ENCODE measurements at regions not wholly inside any gene's neighbourhood (a gene's known extent, or its start where the extent isn't known, plus 50 kb on each side); places are given as distances from the start of the nearest gene placed in this dataset.

DNA sequence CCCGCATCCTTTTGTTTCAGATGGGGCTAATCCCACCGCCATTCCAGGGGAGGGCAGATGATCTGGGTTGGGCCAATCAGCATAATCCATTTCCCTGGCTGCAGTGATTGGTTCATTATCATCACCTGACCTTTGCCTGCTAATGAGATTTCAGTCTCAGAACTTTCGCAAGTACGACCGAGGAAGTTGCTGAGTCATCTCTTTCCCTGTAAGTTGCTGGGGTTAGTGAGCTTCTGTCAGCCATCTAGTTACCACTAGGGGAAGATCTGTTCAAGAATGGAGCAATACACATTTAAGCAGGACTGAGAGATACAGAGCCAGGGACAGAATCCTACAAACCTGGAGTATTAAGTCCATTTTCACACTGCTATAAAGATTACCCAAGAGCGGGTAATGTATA is 65.3 kb upstream of the NUDT7 start:
- TF ChIP-seq NFIC (IDR thresholded peaks at IDR 0.05) (no peak), CREB1 (IDR thresholded peaks at IDR 0.05; ENCODE audit: low read depth) (no peak)
- TF ChIP-seq, protein P1, sequence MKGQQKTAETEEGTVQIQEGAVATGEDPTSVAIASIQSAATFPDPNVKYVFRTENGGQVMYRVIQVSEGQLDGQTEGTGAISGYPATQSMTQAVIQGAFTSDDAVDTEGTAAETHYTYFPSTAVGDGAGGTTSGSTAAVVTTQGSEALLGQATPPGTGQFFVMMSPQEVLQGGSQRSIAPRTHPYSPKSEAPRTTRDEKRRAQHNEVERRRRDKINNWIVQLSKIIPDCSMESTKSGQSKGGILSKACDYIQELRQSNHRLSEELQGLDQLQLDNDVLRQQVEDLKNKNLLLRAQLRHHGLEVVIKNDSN (IDR thresholded peaks at IDR 0.05) = peak; percentile 33; the same call in 1 of the 2 replicates

DNA sequence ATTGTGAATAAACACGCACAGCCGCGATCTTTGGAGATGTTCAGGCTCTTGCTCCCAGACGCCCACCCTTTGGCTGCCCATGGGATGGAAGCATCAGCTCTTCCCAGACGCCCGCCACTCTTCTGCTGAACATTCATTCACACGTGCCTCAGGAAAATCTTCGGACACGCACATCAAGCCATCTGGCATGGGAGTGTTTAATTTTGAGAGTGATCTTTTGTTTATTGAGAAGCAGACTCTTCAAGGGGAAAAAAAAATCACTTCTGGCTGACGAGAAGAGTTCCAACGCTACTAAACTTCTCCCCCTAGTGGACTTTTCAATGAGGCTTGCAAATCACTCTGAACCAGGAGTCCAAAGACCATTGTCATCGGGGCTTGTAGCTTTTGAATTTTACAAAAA is 62.0 kb upstream of the NUDT7 start:
- TF ChIP-seq CEBPB (IDR thresholded peaks at IDR 0.05) = no peak
- no peak for TF ChIP-seq TCF12 (IDR thresholded peaks at IDR 0.05; ENCODE audit: low read depth)
- no peak for TF ChIP-seq EP300 (IDR thresholded peaks at IDR 0.05; ENCODE audit: borderline replicate concordance)
- TF ChIP-seq RAD21 (IDR thresholded peaks at IDR 0.05; ENCODE audit: low read depth) = peak; percentile 54

DNA sequence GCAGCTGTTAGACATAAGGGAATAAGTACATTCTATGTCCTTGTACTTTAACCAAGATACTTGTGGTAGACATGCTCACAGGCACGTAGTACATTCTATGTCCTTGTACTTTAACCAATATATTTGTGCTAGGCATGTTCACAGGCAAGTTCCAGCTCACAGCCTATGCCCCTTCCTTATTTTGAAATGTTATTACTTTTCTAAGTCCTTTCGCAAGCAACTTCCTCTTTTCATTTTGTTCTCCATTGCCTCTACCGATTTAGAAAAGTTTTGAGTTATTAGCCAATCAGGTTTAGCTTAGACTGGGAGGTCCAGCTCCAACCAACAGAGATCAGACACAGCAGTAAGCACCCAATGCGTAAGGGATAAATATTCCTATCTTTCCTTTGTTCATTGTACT is 60.1 kb upstream of the NUDT7 start:
- no peak for TF ChIP-seq TCF12 (IDR thresholded peaks at IDR 0.05; ENCODE audit: low read depth)
- TF ChIP-seq, protein P2, sequence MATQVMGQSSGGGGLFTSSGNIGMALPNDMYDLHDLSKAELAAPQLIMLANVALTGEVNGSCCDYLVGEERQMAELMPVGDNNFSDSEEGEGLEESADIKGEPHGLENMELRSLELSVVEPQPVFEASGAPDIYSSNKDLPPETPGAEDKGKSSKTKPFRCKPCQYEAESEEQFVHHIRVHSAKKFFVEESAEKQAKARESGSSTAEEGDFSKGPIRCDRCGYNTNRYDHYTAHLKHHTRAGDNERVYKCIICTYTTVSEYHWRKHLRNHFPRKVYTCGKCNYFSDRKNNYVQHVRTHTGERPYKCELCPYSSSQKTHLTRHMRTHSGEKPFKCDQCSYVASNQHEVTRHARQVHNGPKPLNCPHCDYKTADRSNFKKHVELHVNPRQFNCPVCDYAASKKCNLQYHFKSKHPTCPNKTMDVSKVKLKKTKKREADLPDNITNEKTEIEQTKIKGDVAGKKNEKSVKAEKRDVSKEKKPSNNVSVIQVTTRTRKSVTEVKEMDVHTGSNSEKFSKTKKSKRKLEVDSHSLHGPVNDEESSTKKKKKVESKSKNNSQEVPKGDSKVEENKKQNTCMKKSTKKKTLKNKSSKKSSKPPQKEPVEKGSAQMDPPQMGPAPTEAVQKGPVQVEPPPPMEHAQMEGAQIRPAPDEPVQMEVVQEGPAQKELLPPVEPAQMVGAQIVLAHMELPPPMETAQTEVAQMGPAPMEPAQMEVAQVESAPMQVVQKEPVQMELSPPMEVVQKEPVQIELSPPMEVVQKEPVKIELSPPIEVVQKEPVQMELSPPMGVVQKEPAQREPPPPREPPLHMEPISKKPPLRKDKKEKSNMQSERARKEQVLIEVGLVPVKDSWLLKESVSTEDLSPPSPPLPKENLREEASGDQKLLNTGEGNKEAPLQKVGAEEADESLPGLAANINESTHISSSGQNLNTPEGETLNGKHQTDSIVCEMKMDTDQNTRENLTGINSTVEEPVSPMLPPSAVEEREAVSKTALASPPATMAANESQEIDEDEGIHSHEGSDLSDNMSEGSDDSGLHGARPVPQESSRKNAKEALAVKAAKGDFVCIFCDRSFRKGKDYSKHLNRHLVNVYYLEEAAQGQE (IDR thresholded peaks at IDR 0.05; ENCODE audit: low read depth) = no peak
- no peak for TF ChIP-seq FOXM1 (IDR thresholded peaks at IDR 0.05; ENCODE audit: borderline replicate concordance, low read depth)
- no peak for TF ChIP-seq CEBPB (IDR thresholded peaks at IDR 0.05)
- TF ChIP-seq YY1 (IDR thresholded peaks at IDR 0.05; ENCODE audit: low read depth) = no peak
- no peak for TF ChIP-seq CREB1 (IDR thresholded peaks at IDR 0.05; ENCODE audit: low read depth)
- TF ChIP-seq TAF1 (IDR thresholded peaks at IDR 0.05; ENCODE audit: low read depth) = no peak
- no peak for TF ChIP-seq EGR1 (IDR thresholded peaks at IDR 0.05)
- no peak for TF ChIP-seq TEAD4 (IDR thresholded peaks at IDR 0.05)
- TF ChIP-seq, protein P3, sequence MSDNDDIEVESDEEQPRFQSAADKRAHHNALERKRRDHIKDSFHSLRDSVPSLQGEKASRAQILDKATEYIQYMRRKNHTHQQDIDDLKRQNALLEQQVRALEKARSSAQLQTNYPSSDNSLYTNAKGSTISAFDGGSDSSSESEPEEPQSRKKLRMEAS (IDR thresholded peaks at IDR 0.05) = no peak
- no peak for TF ChIP-seq NFIC (IDR thresholded peaks at IDR 0.05)
- no peak for TF ChIP-seq RAD21 (IDR thresholded peaks at IDR 0.05; ENCODE audit: low read depth)
- TF ChIP-seq ZBTB7A (IDR thresholded peaks at IDR 0.05; ENCODE audit: low read depth) = no peak
- no peak for TF ChIP-seq EP300 (IDR thresholded peaks at IDR 0.05; ENCODE audit: borderline replicate concordance)
- TF ChIP-seq, protein P1 (IDR thresholded peaks at IDR 0.05) = no peak

DNA sequence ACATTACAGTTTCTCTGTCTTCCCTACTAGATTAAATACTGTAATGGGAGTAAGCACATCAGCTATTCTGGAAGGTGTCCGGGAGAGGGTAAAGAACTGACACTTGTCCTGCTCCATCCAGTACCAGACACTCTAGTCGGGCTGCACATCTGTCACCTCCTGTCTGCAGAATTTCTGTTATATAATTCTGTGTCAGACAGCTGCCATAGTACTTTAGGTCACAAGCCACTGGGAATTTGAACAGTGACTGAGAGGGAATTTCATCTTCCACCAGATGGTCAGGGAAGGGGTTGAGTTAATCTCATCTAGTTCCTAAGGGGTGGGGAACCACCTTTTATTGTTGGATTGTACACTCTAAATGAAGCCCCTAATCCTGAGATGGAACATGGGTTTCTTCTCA is 58.6 kb upstream of the NUDT7 start:
- TF ChIP-seq NFIC (IDR thresholded peaks at IDR 0.05) = no peak
- TF ChIP-seq CREB1 (IDR thresholded peaks at IDR 0.05; ENCODE audit: low read depth) = no peak

DNA sequence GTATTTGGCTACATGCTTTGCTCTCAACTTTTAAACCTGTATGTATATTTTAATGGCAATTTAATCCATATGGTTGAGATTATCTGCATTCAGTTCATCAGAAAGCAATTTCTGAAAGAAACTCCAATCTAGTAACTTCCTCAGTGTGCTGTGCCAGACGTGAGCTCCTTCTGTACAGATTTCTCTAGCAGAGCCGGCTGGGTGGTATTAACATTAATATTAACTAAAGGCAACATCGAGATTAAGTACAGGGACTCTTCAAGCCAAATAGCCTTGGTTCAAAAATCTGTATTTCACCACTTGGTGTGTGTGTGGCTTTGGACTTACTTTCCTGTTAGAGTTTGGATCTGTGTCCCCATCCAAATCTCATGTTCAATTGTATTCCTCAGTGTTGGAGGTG is 55.5 kb upstream of the NUDT7 start:
- TF ChIP-seq NFIC (IDR thresholded peaks at IDR 0.05) (no peak), EGR1 (IDR thresholded peaks at IDR 0.05) (no peak)
- TF ChIP-seq, protein P2 (IDR thresholded peaks at IDR 0.05; ENCODE audit: low read depth) = no peak

DNA sequence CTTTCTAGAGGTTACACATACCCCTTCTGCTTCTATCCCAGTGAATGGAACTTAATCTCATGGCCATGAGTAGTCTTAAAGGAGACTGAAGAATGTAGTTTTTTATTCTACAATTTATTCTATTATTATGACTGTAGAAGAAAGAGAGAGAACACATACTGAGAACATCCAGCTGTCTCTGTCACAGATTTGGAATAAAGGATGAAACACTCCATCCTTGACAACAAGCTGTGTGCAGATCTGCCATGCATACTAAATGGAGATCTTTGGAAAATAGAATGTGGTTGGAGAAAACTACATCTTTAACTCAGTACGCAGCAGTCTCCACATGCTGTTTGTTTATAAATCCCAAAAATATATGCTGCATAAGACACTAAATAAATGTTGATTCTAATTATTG is 54.1 kb upstream of the NUDT7 start:
- TF ChIP-seq NFIC (IDR thresholded peaks at IDR 0.05) = no peak
- no peak for TF ChIP-seq TCF12 (IDR thresholded peaks at IDR 0.05; ENCODE audit: low read depth)
- TF ChIP-seq FOXM1 (IDR thresholded peaks at IDR 0.05; ENCODE audit: borderline replicate concordance, low read depth) = no peak

DNA sequence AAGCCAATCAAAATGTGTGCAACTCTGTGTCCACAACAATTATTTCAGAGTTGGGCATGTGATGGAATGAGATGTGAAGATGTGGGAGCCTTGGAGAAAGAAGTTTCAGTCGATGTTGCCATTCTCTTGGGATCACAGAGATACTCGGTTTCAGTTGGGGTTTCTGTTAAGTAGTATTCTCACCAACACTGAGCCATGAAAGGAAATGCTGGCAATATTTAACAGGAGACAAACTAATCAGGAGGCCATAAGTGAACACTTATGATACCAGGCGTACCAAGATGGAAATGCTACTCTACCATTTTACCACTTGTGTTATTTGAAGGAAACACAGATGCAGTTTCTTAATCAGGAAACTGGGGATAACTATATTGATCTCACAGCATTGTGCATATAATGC is 53.3 kb upstream of the NUDT7 start:
- TF ChIP-seq RAD21 (IDR thresholded peaks at IDR 0.05; ENCODE audit: low read depth) (no peak), TEAD4 (IDR thresholded peaks at IDR 0.05) (no peak), EGR1 (IDR thresholded peaks at IDR 0.05) (no peak), TCF12 (IDR thresholded peaks at IDR 0.05; ENCODE audit: low read depth) (no peak), EP300 (IDR thresholded peaks at IDR 0.05; ENCODE audit: borderline replicate concordance) (no peak), YY1 (IDR thresholded peaks at IDR 0.05; ENCODE audit: low read depth) (no peak), FOXM1 (IDR thresholded peaks at IDR 0.05; ENCODE audit: borderline replicate concordance, low read depth) (no peak), CREB1 (IDR thresholded peaks at IDR 0.05; ENCODE audit: low read depth) (no peak), ZBTB7A (IDR thresholded peaks at IDR 0.05; ENCODE audit: low read depth) (no peak)

Data from Ishikawa (cell line).